HFFc6 (cell line): ENCODE measurements at regions not wholly inside any gene's neighbourhood (a gene's known extent, or its start where the extent isn't known, plus 50 kb on each side); places are given as distances from the start of the nearest gene placed in this dataset.

Source experiments
- DNase-seq: peaks from one replicate; pipeline ENCODE4 v3.0.0-alpha.2; 2018
- H3K27ac Mint-ChIP-seq: 2 replicates; pipeline ENCODE4 v1.8.0; 2020; ENCODE audit warnings: mild to moderate bottlenecking, mixed read lengths
- H3K27me3 Mint-ChIP-seq: 2 replicates; pipeline ENCODE4 v1.8.0; 2021; ENCODE audit warnings: mild to moderate bottlenecking, moderate library complexity, mixed read lengths; ENCODE audit not compliant: insufficient read depth
- H3K36me3 Mint-ChIP-seq: 2 replicates; pipeline ENCODE4 v1.8.0; 2021; ENCODE audit warnings: low read depth, mixed read lengths
- H3K4me1 Mint-ChIP-seq: 2 replicates; pipeline ENCODE4 v1.8.0; 2020; ENCODE audit warnings: low read depth, mixed read lengths
- H3K4me3 Mint-ChIP-seq: 2 replicates; pipeline ENCODE4 v1.8.0; 2020; ENCODE audit warnings: mild to moderate bottlenecking, moderate library complexity, mixed read lengths
- H3K9me3 Mint-ChIP-seq: 2 replicates; pipeline ENCODE4 v1.8.0; 2020; ENCODE audit warnings: mild to moderate bottlenecking, mixed read lengths
- TF ChIP-seq, protein P1 (sequence below): fragments of 200-600 bp; sonication (generic); IDR thresholded peaks from 2 replicates; pipeline ENCODE4 v1.5.0; 2021; ENCODE audit warnings: antibody characterized with exemption, mild to moderate bottlenecking

DNA sequence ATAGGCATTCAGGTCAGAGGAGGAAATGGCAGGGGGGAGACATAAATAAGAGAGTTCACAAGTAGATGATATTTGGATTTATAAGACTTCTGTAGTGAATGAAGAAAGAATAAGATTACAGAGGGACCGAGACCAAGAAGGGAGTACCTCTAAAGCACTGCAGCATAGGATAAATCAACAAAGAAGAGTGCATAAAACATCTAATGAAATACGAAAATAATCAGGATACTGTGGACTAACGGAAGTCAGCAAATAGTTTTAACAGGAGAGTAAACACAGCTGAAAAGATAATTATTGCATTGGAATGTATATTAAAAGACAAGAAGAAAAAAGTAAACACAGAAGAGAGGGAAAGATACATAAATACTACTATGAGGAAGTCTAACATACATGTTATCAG is 921.9 kb upstream of the PRMT6 start:
- Mint-ChIP-seq H3K4me1 (no peaks in the 10 kb centered on the region), H3K36me3 (no peaks in the 10 kb centered on the region), H3K9me3 (peaks cover 6% of the 10 kb centered on the region), H3K27ac (no peak overlapping the region), H3K4me3 (no peak overlapping the region), H3K27me3 (no peaks in the 10 kb centered on the region)
- TF ChIP-seq, protein P1, sequence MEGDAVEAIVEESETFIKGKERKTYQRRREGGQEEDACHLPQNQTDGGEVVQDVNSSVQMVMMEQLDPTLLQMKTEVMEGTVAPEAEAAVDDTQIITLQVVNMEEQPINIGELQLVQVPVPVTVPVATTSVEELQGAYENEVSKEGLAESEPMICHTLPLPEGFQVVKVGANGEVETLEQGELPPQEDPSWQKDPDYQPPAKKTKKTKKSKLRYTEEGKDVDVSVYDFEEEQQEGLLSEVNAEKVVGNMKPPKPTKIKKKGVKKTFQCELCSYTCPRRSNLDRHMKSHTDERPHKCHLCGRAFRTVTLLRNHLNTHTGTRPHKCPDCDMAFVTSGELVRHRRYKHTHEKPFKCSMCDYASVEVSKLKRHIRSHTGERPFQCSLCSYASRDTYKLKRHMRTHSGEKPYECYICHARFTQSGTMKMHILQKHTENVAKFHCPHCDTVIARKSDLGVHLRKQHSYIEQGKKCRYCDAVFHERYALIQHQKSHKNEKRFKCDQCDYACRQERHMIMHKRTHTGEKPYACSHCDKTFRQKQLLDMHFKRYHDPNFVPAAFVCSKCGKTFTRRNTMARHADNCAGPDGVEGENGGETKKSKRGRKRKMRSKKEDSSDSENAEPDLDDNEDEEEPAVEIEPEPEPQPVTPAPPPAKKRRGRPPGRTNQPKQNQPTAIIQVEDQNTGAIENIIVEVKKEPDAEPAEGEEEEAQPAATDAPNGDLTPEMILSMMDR: no peak
- DNase-seq: no peak

DNA sequence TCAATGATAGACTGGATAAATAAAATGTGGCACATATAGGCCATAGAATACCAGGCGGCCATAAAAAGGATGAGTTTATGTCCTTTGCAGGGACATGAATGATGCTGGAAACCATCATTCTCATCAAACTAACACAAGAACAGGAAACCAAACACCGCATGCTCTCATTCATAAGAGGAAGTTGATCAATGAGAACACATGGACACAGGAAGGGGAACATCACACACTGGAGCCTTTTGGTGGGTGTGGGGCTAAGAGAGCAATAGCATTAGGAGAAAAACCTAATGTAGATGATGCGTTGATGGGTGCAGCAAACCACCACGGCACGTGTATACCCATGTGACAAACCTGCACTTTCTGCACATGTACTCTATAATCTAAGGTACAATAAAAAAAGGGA is 883.4 kb upstream of the PRMT6 start:
- Mint-ChIP-seq H3K4me3 (no peak overlapping the region), H3K9me3 (peaks cover 37% of the 10 kb centered on the region; the same call in 1 of the 2 replicates), H3K27ac (no peak overlapping the region), H3K4me1 (no peaks in the 10 kb centered on the region), H3K36me3 (no peaks in the 10 kb centered on the region), H3K27me3 (no peaks in the 10 kb centered on the region)
- no peak for DNase-seq
- TF ChIP-seq, protein P1: no peak

DNA sequence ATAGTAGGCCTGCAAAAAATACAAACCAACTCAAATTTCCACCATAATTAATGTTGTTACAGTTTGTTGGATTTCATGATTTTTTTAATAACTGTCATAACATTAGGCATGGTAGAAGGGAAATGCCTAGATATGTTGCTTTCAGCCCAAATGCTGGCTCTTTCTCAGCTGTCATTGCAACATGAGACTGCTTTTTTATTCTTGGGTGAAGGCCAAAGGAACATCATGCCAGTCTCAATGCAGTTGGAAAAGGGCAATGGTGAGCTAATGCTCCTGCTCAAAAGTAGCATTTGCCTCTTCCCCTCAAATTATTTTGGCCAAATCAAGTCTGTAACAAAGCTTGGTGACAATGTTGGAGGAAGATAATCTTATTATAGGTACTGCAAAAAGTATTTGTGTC is 877.7 kb upstream of the PRMT6 start:
- no peaks in the 10 kb centered on the region for H3K36me3 Mint-ChIP-seq
- H3K27me3 Mint-ChIP-seq: no peaks in the 10 kb centered on the region
- H3K9me3 Mint-ChIP-seq: peaks cover 26% of the 10 kb centered on the region
- H3K4me3 Mint-ChIP-seq: no peak overlapping the region
- no peak overlapping the region for H3K27ac Mint-ChIP-seq
- DNase-seq: no peak
- TF ChIP-seq, protein P1: no peak
- H3K4me1 Mint-ChIP-seq: no peaks in the 10 kb centered on the region

DNA sequence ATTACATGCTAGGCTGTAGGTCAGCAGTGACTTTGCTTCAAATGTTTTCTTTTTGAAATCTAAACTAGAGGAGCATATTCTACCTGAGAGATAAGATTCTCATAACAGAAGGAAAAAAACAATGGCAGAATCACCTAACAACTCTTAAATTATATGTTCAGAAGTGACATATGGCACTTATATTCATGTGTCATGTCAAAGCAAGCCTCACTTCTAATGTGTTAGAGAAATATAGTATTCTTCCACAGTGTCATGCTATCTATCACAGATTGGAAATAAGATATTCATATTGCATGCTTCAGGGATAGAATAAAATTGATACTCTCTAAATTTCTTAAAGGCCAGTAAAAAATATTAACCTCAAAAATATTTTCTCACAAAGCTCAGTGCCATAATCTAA is 874.6 kb upstream of the PRMT6 start:
- peaks cover 31% of the 10 kb centered on the region for H3K9me3 Mint-ChIP-seq

DNA sequence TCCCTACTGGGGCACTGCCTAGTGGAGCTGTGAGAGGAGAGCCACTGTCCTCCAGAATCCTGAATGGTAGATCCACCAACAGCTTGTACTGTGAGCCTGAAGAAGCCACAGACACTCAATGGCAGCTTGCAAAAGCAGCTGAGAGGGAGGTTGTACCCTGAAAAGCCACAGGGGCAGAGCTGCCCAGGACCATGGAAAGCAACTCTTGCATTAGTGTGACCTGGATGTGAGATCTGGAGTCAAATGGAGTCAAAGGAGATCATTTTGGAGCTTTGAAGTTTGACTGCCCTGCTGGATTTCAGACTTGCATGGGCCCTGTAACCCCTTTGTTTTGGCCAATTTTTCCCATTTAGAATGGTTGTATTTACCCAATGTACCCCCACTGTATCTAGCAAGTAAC is 871.4 kb upstream of the PRMT6 start:
- Mint-ChIP-seq H3K4me1 (no peaks in the 10 kb centered on the region), H3K4me3 (no peak overlapping the region)

More for the DNA sequence above, 874.6 kb upstream of the PRMT6 start:
- Mint-ChIP-seq H3K4me3 (no peak overlapping the region), H3K27ac (no peak overlapping the region), H3K4me1 (no peaks in the 10 kb centered on the region), H3K27me3 (no peaks in the 10 kb centered on the region), H3K36me3 (no peaks in the 10 kb centered on the region)
- TF ChIP-seq, protein P1: no peak
- DNase-seq: no peak

More for the DNA sequence above, 871.4 kb upstream of the PRMT6 start:
- no peaks in the 10 kb centered on the region for H3K27me3 Mint-ChIP-seq
- TF ChIP-seq, protein P1: no peak
- DNase-seq: no peak
- no peaks in the 10 kb centered on the region for H3K36me3 Mint-ChIP-seq
- H3K27ac Mint-ChIP-seq: no peak overlapping the region
- H3K9me3 Mint-ChIP-seq: peaks cover 44% of the 10 kb centered on the region
